ENCODE measurements at regions not wholly inside any gene's neighbourhood (a gene's known extent, or its start where the extent isn't known, plus 50 kb on each side); places are given as distances from the start of the nearest gene placed in this dataset.
"Not testable (repeated sequence)": the region's sequence is repeated elsewhere in the genome, so short reads cannot be mapped to it uniquely, and the experiment has no call there.

DNA sequence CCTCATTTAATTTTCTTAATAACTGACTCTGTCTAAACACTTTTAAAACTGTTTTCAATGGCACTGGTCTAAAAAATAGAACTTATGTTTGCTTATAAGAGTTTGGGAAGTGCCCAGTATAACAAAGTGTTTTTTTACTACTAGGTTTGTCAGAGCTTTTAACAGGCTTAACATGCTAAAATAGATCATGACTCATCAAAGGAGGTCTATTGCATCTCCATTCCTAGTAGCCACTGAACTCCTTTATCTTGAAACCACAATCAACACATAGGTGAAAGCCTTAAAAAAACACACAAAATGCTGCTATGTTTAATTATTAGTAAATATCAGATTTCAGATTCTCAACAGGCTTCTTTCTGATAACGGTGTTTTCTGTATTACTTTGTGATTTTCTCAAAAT lies 196.4 kb upstream of the KIF2B start:
- DNase-seq = no peak
- TF ChIP-seq, protein P1, sequence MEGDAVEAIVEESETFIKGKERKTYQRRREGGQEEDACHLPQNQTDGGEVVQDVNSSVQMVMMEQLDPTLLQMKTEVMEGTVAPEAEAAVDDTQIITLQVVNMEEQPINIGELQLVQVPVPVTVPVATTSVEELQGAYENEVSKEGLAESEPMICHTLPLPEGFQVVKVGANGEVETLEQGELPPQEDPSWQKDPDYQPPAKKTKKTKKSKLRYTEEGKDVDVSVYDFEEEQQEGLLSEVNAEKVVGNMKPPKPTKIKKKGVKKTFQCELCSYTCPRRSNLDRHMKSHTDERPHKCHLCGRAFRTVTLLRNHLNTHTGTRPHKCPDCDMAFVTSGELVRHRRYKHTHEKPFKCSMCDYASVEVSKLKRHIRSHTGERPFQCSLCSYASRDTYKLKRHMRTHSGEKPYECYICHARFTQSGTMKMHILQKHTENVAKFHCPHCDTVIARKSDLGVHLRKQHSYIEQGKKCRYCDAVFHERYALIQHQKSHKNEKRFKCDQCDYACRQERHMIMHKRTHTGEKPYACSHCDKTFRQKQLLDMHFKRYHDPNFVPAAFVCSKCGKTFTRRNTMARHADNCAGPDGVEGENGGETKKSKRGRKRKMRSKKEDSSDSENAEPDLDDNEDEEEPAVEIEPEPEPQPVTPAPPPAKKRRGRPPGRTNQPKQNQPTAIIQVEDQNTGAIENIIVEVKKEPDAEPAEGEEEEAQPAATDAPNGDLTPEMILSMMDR (IDR thresholded peaks at IDR 0.05) = no peak
- Mint-ChIP-seq H3K4me1 (ENCODE audit: low read depth) (no peaks in the 10 kb centered on the region), H3K27ac (no peak overlapping the region), H3K9me3 (no peaks in the 10 kb centered on the region), H3K27me3 (no peaks in the 10 kb centered on the region), H3K36me3 (ENCODE audit: low read depth) (no peaks in the 10 kb centered on the region), H3K4me3 (no peak overlapping the region)
- no peak for ATAC-seq
- ChIA-PET CTCF (no interaction called here), POLR2A (no interaction called here)
- intact Hi-C loops (cut with micrococcal nuclease) = no loop called here

DNA sequence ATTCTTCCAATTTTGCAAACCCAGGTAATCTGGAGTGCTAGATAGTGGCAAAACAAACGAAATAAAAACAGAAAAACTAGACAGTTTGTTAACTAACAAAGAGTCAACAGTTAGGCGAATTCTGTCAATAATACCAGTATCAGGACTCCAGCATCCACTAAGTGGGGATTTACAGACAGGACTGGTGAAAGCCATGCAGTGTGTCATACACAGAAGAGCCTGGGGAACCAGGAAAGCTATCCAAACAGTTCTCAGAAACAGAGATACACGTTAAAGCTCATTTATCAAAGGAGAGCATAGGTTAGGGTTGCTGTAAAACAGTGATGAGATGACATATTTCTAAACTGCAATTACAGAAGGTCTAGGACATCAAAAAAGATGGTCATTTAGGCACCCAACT lies 203.7 kb upstream of the KIF2B start:
- Mint-ChIP-seq H3K27me3 (no peaks in the 10 kb centered on the region), H3K9me3 (peaks cover 2% of the 10 kb centered on the region), H3K36me3 (ENCODE audit: low read depth) (no peaks in the 10 kb centered on the region), H3K27ac (no peak overlapping the region), H3K4me1 (ENCODE audit: low read depth) (no peaks in the 10 kb centered on the region), H3K4me3 (no peak overlapping the region)
- DNase-seq (no peak), ATAC-seq (no peak)
- ChIA-PET POLR2A (interaction anchor here (0.7 kb wide), 1 partner anchor 63 kb away, joined by 3 read pairs; no protein-coding TSS in a partner anchor), CTCF (no interaction called here)
- intact Hi-C loops (cut with micrococcal nuclease) = no loop called here
- TF ChIP-seq, protein P1 (IDR thresholded peaks at IDR 0.05) = no peak

DNA sequence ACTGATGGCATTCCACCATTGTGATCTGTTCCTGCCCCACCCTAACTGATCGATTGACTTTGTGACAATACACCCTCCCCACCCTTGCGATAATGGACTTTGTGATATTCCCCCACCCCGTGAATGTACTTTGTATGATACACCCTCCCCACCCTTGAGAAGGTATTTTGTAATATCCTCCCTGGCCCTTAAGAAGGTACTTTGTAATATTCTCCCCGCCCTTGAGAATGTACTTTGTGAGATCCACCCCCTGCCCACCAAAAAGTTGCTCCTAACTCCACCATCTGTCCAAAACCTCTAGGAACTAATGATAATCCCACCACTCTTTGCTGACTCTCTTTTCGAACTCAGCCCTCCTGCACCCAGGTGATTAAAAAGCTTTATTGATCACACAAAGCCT lies 214.5 kb upstream of the KIF2B start:
- H3K27ac Mint-ChIP-seq; CTCF ChIA-PET; DNase-seq; POLR2A ChIA-PET; H3K36me3 Mint-ChIP-seq (ENCODE audit: low read depth); ATAC-seq; H3K27me3 Mint-ChIP-seq; intact Hi-C loops (cut with micrococcal nuclease); H3K4me1 Mint-ChIP-seq (ENCODE audit: low read depth); H3K4me3 Mint-ChIP-seq: not testable (repeated sequence)
- peaks cover 14% of the 10 kb centered on the region for H3K9me3 Mint-ChIP-seq

DNA sequence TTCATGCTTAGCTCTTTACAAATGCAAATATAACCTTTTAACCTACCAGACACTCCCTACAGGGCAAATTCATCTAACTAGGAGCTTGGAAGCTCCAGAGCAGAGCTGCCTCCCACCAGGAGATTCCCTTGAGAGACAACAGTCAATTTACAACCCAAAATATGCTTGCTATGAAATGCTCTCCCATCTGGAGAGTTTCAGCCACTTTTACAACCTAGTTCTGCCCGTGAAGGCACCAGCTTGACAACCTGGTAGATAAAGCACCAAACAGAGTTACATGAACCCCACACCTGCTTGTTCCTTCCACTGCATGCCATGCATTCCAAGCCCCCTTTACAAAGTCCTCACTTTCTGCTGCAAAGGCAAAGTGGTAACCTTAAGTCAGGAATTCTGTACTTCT lies 215.3 kb upstream of the KIF2B start:
- CTCF ChIA-PET = no interaction called here
- Mint-ChIP-seq H3K36me3 (ENCODE audit: low read depth) (no peaks in the 10 kb centered on the region), H3K4me1 (ENCODE audit: low read depth) (no peaks in the 10 kb centered on the region), H3K27me3 (no peaks in the 10 kb centered on the region), H3K4me3 (no peak overlapping the region), H3K27ac (no peak overlapping the region), H3K9me3 (peaks cover 17% of the 10 kb centered on the region)
- TF ChIP-seq, protein P1 (IDR thresholded peaks at IDR 0.05) = no peak
- DNase-seq (no peak), ATAC-seq (no peak)
- POLR2A ChIA-PET = no interaction called here
- intact Hi-C loops (cut with micrococcal nuclease) = no loop called here

DNA sequence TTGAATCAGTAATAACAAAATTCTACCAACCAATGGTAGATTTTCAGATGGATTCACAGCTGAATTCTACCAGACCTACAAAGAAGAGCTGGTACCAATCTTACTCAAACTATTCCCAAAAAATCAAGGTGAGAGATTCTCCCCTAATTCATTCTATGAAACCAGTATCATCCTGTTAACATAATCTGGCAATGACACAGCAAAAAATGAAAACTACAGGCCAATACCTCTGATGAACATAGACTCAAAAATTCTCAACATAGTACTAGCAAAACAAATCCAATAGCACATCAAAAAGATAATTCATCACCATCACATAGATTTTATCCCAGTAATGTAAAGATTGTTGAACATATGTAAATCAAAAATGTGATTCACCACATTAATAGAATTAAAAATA lies 234.4 kb upstream of the KIF2B start:
- POLR2A ChIA-PET = no interaction called here
- intact Hi-C loops (cut with micrococcal nuclease) = no loop called here
- no peak overlapping the region for H3K4me3 Mint-ChIP-seq

More for the DNA sequence above, 234.4 kb upstream of the KIF2B start:
- TF ChIP-seq, protein P1 (IDR thresholded peaks at IDR 0.05) = no peak
- Mint-ChIP-seq H3K27ac (no peak overlapping the region), H3K9me3 (peaks cover 13% of the 10 kb centered on the region), H3K36me3 (ENCODE audit: low read depth) (no peaks in the 10 kb centered on the region), H3K27me3 (no peaks in the 10 kb centered on the region), H3K4me1 (ENCODE audit: low read depth) (no peaks in the 10 kb centered on the region)
- DNase-seq (no peak), ATAC-seq (no peak)
- CTCF ChIA-PET = no interaction called here

Measured in activated CD8-positive, alpha-beta T cell treated with anti-CD3 and anti-CD28 coated beads for 36 hours (primary cell).